Stimulated activated CD4-positive, alpha-beta T cell treated with anti-CD3 and anti-CD28 coated beads, Interleukin-4, amount 100 ng/mL, for 24 hours (primary cell): ENCODE measurements at regions not wholly inside any gene's neighbourhood (a gene's known extent, or its start where the extent isn't known, plus 50 kb on each side); places are given as distances from the start of the nearest gene placed in this dataset.
"Not testable (repeated sequence)": the region's sequence is repeated elsewhere in the genome, so short reads cannot be mapped to it uniquely, and the experiment has no call there.

Source experiments
- DNase-seq: peaks from one replicate; pipeline ENCODE4 v3.0.0-alpha.2; 2020

DNA sequence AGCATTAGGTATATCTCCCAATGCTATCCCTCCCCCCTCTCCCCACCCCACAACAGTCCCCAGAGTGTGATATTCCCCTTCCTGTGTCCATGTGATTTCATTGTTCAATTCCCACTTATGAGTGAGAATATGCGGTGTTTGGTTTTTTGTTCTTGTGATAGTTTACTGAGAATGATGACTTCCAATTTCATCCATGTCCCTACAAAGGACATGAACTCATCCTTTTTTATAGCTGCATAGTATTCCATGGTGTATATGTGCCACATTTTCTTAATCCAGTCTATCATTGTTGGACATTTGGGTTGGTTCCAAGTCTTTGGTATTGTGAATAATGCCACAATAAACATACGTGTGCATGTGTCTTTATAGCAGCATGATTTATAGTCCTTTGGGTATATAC lies 194.6 kb upstream of the WSB1 start:
- DNase-seq = not testable (repeated sequence)

DNA sequence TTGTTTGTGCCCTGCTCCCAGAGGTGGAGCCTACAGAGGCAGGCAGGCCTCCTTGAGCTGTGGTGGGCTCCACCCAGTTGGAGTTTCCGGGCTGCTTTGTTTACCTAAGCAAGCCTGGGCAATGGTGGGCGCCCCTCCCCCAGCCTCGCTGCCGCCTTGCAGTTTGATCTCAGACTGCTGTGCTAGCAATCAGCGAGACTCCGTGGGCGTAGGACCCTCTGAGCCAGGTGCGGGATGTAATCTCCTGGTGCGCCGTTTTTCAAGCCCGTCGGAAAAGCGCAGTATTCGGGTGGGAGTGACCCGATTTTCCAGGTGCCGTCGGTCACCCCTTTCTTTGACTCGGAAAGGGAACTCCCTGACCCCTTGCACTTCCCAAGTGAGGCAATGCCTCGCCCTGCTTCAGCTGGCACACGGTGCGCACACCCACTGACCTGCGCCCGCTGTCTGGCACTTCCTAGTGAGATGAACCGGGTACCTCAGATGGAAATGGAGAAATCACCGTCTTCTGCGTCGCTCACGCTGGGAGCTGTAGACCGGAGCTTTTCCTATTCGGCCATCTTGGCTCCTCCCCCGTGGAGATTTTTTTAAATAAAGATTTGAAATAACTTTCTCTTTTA lies 189.2 kb upstream of the WSB1 start:
- not testable (repeated sequence) for DNase-seq

GRCh38 chr17:27105636-27106035 lies 188.3 kb upstream of the WSB1 start:
- no peak for DNase-seq

GRCh38 chr17:27106347-27106981 lies 187.4 kb upstream of the WSB1 start:
- no peak for DNase-seq

- no peak for DNase-seq
Observed at GRCh38 chr17:27106982-27107360, 186.9 kb upstream of the WSB1 start.

DNA sequence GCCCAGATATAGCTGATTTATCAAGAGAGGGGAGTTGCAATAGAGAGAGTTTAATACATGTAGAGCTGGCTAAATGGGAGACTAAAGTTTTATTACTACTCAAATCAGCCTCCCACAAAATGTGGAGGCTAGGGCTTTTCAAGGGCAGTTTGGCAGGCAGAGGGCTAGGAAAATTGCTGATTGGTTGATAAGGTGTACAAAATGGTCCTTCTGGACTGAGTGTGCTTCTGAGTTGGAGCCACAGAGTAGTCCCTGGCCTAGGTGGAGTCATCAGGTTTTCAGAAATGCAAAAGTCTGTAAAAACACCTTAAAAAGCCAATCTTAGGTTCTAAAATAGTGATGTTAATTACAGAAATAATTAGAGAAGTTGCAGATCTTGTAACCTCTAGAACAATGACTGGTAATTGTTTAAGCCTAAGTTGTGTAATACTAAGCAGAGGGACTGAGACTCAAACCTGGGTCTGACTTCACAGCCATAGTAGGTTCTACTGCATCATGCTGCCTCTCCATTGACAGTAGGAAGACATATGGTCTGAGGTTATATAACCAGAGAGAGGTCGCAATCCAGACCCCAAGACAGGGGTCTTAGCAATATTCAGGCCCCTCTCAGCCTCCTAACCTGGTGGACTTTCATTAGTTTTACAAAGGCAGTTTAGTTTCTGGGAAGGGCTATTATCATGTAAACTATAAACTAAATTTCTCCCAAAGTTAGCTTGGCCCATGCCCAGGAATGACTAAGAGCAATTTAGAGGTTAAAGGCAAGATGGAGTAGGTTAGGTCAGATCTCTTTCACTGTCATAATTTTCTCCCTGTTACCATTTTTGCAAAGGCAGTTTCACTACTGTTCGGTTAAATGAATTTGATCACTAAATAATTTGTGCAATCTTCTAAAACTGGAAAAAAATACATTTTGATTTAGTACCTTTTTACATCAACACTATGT lies 186.3 kb upstream of the WSB1 start:
- DNase-seq = not testable (repeated sequence)

DNA sequence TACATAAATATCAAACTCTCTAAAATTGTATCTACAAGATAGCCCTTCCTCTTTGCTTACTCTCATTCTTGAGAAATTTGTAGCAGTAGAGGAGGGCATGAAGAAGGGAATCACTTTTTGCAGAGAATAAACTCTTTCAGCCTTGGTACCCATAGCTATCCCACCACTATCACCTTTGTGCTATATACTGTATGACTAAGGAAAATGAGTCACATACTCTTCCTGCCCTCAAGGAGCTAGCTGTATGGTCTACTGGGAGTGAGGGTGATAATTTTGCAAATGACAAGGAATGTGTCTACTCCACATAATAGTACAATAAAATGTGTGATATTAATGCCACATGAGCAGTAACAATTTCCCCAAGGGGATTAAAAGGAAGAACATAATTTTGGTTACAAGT lies 184.6 kb upstream of the WSB1 start:
- DNase-seq = no peak

DNA sequence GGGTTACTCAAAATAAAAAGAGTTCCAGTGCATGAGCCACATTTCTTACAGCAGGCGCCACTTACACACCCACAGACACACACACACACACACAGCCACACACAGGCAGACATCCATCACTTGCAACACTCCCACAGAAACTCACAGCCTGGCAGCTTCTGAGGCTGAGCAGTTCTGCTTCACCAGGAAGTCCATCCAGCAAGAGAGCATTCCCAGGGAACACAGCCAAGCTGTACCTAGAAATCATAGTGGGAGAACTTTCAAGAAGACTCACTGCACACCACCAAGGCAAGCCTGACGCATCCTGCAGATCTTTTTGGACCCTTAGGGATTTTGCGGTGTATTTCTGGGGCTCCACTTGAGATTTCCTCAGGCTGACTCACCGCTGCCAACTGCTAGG lies 140.9 kb upstream of the WSB1 start:
- no peak for DNase-seq

DNA sequence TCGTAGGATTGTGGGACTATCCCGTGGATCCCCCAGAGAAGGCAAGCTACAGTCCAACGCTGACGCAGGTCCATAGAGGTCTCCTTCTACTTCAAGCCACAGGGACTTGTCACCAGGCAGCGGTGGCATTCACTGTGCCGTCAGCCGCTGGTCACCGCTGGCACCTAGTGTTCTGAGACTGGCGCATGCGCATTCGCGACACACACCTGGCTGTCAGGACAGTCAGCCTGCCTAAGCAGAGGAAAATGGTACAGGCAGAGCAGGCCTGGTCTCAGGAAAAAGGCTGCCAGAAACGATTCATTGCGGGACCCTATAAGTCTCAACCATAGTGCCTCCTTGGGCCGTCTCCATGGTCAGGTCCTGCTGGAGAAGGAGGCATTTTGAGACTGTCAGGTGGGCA lies 138.0 kb upstream of the WSB1 start:
- no peak for DNase-seq

- DNase-seq = no peak
Observed at GRCh38 chr17:27157297-27157696, 136.6 kb upstream of the WSB1 start.

- no peak for DNase-seq
Observed at GRCh38 chr17:27157898-27158297, 136.0 kb upstream of the WSB1 start.

GRCh38 chr17:27158382-27158781 lies 135.5 kb upstream of the WSB1 start:
- no peak for DNase-seq

GRCh38 chr17:27180322-27180721 lies 113.6 kb upstream of the WSB1 start:
- DNase-seq = no peak

DNA sequence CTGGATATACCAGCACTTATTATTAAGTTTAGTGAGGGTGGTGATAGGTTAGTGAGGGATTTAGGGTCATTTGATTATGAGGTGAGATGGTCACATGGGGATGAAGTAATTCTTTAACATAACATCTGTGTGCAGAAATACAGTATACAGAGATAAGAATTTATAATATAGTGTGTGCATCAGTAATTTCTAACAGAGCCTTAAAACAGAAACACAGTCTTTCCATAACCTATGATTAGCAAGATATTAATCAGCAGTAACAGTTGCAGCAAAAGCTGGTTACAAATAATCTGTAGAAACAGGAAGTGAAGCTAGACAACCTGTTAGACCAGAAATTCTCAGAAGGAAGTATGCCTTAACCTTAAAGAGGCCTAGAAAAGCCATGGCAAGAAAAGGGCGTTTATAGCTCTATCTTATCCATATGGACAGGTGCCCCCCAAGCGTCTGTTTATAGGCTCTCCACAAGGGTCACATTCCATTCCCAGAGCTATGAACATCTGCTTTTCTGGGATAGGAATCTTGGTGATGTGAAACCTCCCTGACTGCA lies 112.5 kb upstream of the WSB1 start:
- not testable (repeated sequence) for DNase-seq

DNA sequence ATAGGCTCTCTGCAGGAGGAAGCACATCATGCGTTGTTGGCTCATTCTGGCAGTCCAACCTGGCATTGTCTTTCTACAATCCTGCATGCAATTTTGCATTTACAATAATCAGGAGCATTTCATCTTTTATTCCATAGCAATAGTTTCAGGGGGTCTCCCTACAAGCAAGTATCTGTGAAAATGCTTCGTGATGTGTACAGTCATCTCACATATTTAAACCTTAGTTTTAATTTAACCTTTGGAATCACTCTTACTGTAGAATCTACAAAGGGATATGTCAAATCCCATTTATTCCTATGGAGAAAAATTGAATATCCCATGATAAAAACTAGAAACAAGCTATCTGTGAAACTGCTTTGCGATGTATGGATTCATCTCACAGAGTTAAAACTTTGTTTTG lies 112.0 kb upstream of the WSB1 start:
- no peak for DNase-seq

DNA sequence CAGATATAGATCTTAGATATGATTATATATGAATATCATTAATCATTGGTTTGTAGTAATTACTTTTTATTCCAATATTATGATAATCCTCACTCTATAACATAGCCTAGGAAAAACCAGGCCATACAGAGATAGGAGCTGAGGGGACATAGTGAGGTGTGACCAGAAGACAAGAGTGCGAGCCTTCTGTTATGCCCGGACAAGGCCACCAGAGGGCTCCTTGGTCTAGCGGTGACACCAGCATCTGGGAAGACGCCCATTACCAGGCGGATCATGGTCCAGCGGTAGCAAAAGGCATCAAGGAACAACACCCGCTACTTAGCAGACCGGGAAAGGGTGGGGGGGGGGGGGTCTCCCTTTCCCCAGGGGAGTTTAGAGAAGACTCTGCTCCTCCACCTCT lies 96.4 kb upstream of the WSB1 start:
- DNase-seq = not testable (repeated sequence)

- no peak for DNase-seq
Observed at GRCh38 chr17:27199948-27200347, 94.0 kb upstream of the WSB1 start.

DNA sequence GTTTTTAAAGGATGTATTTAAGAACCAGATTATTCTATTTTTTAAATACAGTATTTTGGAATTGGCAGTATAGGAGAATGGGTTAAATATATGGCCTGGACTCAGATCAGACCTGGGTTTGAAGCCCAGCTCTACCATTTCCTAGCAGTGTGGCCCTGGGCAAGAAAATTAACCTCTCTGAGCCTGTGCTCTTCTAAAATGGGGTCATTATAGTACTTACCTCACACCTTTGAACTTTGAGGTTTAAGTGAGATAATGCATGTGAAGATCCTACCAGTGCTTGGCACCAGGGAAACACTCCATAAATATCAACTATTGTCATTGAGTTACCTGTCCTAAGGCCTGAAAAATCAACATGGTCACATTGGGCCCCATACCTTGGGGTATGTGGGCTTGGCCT lies 93.4 kb upstream of the WSB1 start:
- no peak for DNase-seq

DNA sequence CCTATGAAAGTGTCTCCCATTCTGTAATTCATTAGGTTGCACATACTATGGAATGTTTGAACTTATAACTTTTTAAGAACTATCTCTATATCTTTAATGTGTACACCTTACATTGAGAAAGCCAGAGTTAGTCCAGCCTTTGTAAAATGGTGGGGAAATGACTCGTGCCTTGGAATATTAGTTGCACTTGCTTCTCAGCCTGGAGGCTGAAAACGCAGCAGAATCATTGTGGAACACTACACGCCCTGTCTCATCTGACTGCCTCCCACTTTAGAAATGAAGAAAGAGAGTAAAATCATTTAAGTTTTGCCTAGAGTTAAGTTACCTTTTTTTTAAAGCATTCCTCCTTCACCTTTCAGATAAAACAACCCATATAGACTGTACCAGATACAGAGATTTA lies 90.7 kb upstream of the WSB1 start:
- no peak for DNase-seq

DNA sequence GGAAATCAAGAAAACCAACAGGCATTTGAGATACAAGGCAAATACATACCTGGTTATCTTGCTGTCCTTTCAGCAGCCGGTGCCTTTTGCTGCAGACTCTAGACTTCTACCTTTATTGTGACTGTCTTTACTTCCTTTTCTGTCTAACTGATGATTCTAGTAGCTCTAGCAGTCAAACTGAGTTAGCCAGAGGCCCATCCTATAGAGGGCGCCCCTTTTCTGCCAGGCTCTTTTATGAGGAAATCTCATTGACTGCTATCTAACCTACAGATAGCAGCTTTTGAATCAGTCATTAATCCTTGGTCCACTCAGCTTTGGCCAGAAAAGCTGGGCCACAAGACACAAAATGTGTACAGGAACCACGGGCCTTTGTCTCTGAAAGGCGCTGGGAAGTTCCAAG lies 87.5 kb upstream of the WSB1 start:
- DNase-seq = no peak

DNA sequence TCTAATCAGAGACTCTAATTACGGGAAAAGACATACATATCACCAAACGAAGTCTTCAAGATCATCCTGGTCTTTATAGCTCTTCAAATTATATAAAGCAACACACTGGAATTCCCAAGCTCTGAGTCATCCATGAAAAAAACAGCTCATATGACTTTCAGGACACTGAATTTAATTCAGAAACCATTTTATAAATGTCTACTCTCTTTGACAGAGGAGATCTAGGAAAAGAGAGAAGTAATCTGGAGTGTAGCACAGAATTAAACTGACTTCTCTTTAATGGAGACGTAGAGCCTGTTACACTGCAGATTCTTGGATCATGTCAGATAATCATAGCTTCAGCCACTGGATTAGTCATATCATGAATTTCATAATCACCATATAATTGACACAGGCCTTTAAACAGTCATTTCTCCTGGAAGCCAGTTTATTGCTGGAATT lies 86.8 kb upstream of the WSB1 start:
- DNase-seq = no peak

DNA sequence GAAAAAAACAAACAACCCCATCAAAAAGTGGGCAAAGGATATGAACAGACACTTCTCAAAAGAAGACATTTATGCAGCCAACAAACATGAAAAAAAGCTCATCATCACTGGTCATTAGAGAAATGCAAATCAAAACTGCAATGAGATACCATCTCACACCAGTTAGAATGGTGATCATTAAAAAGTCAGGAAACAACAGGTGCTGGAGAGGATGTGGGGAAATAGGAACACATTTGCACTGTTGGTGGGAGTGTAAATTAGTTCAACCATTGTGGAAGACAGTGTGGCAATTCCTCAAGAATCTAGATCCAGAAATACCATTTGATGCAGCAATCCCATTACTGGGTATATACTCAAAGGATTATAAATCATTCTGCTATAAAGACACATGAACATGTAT lies 85.5 kb upstream of the WSB1 start:
- DNase-seq = not testable (repeated sequence)

DNA sequence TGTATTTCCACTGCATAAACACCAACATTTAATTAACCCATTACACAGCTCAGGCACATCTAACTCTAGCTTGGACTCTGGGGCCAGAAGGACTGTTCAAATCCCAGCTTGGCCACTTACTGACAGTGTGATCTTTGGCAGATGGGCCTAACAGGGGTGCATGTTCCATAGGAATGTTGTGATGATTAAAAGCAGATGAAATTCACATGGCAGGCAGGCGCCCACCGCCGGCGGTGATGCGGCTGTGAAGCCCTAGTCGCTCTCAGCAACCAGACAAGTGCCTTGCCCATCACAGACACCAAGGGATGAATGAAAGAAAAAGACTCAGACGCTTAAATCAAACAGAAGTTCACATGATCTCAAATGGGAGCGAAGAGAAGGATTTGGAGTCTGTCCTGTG lies 84.6 kb upstream of the WSB1 start:
- no peak for DNase-seq

DNA sequence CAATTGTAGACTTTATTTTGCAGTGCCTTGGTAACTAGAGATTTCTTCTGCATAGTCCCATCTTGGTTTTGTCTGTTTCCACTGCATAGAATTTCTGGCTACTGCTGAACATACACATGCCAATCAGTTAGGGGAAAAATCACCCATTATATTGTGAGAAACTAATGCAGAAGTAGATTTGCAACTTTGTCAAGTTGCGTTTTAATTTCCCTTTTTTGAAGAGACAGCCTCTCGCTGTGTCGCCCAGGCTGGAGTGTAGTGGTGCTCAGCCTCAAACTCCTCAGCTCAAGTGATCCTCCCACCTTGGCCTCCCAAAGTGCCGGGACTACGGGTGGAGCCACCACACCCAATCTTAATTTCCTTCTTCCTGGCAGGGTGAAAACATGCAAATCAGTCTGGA lies 83.1 kb upstream of the WSB1 start:
- DNase-seq = not testable (repeated sequence)
